HG02885 (cell line): ENCODE measurements at regions not wholly inside any gene's neighbourhood (a gene's known extent, or its start where the extent isn't known, plus 50 kb on each side); places are given as distances from the start of the nearest gene placed in this dataset.
"Not testable (repeated sequence)": the region's sequence is repeated elsewhere in the genome, so short reads cannot be mapped to it uniquely, and the experiment has no call there.

Experiments
- ATAC-seq: cut with Tn5 transposase; IDR thresholded peaks from one replicate; pipeline ENCODE4 v1.9.1; 2021; ENCODE audit warnings: mild to moderate bottlenecking; ENCODE audit not compliant: unreplicated experiment, poor library complexity

- ATAC-seq: no peak
Measured at GRCh38 chr3:189375532-189375931, 203.8 kb downstream of the TPRG1 start.

- ATAC-seq: no peak
Measured at GRCh38 chr3:189383630-189384029, 211.9 kb downstream of the TPRG1 start.

GRCh38 chr3:189385880-189386279, 214.1 kb downstream of the TPRG1 start:
- not testable (repeated sequence) for ATAC-seq

- ATAC-seq: no peak
Measured at GRCh38 chr3:189386739-189387138, 215.0 kb downstream of the TPRG1 start.

- ATAC-seq: no peak
Measured at GRCh38 chr3:189389346-189389745, 217.6 kb downstream of the TPRG1 start.

- no peak for ATAC-seq
Measured at GRCh38 chr3:189393598-189393997, 221.8 kb downstream of the TPRG1 start.

- peak; percentile 86 for ATAC-seq
Measured at GRCh38 chr3:189394599-189395121, 222.9 kb downstream of the TPRG1 start.

GRCh38 chr3:189395825-189396224, 224.1 kb downstream of the TPRG1 start:
- no peak for ATAC-seq

GRCh38 chr3:189398656-189399055, 226.9 kb downstream of the TPRG1 start:
- ATAC-seq: no peak

GRCh38 chr3:189401196-189401595, 229.4 kb downstream of the TPRG1 start:
- no peak for ATAC-seq

- no peak for ATAC-seq
Measured at GRCh38 chr3:189403194-189403593, 228.0 kb upstream of the TP63 start.

GRCh38 chr3:189404024-189404423, 227.2 kb upstream of the TP63 start:
- ATAC-seq: no peak

GRCh38 chr3:189404797-189405484, 226.2 kb upstream of the TP63 start:
- no peak for ATAC-seq

GRCh38 chr3:189406148-189406547, 225.0 kb upstream of the TP63 start:
- no peak for ATAC-seq

GRCh38 chr3:189410522-189410921, 220.7 kb upstream of the TP63 start:
- ATAC-seq: no peak

GRCh38 chr3:189419038-189419437, 212.2 kb upstream of the TP63 start:
- ATAC-seq: no peak

- ATAC-seq: no peak
Measured at GRCh38 chr3:189419683-189420082, 211.5 kb upstream of the TP63 start.

- ATAC-seq: no peak
Measured at GRCh38 chr3:189424922-189425321, 206.3 kb upstream of the TP63 start.

GRCh38 chr3:189429019-189429418, 202.2 kb upstream of the TP63 start:
- ATAC-seq: no peak

GRCh38 chr3:189430166-189430565, 201.0 kb upstream of the TP63 start:
- no peak for ATAC-seq

- not testable (repeated sequence) for ATAC-seq
Measured at GRCh38 chr3:189442257-189442656, 188.9 kb upstream of the TP63 start.

GRCh38 chr3:189446959-189447560, 184.1 kb upstream of the TP63 start:
- ATAC-seq: no peak
